CD4-positive, alpha-beta T cell (primary cell): ENCODE measurements at regions not wholly inside any gene's neighbourhood (a gene's known extent, or its start where the extent isn't known, plus 50 kb on each side); places are given as distances from the start of the nearest gene placed in this dataset.

Source experiments
- ATAC-seq: fragments of 200-7000 bp; cut with Tn5 transposase; one replicate; pipeline ENCODE4 v1.10.0; 2022; ENCODE audit warnings: mild to moderate bottlenecking; ENCODE audit not compliant: poor library complexity
- CTCF ChIA-PET: fragments of 350-600 bp; sonication (Branson Sonifier 250); formaldehyde crosslinking; loops from one replicate; lab custom pipeline; 2021; ENCODE audit warnings: antibody characterized with exemption, inconsistent platforms; lab: Charles Lee
- POLR2A ChIA-PET: fragments of 350-600 bp; sonication (Branson Sonifier 250); formaldehyde crosslinking; loops from one replicate; lab custom pipeline; 2021; ENCODE audit warnings: antibody characterized with exemption, inconsistent platforms; lab: Charles Lee
- DNase-seq, 14 experiments: peaks; one replicate each; pipeline ENCODE4 v3.0.0-alpha.2; 2013 to 2020; ENCODE audit warnings: mixed read lengths in 2 of 14
- H3K27ac ChIP-seq, 2 donors: one replicate each; pipeline versions ENCODE4 v1.5.1 to v1.7.0; 2013; ENCODE audit warnings: low read length in 2 of 2, low read depth in 1 of 2, mild to moderate bottlenecking in 1 of 2
- H3K27me3 ChIP-seq, 2 experiments: 1 replicate in 1 of 2; 2 replicates in 1 of 2; pipeline versions ENCODE4 v1.6.1 to v1.7.0; 2013; ENCODE audit warnings: low read length in 2 of 2, control low read depth in 1 of 2, mild to moderate bottlenecking in 1 of 2, moderate library complexity in 1 of 2; ENCODE audit not compliant: insufficient read depth in 2 of 2, control insufficient read depth in 1 of 2
- H3K36me3 ChIP-seq: one replicate; pipeline ENCODE4 v1.6.1; 2013; ENCODE audit warnings: low read length, control low read depth; ENCODE audit not compliant: insufficient read depth
- H3K4me1 ChIP-seq: one replicate; pipeline ENCODE4 v1.6.1; 2013; ENCODE audit warnings: low read length, control low read depth; ENCODE audit not compliant: insufficient read depth
- H3K4me3 ChIP-seq: one replicate; pipeline ENCODE4 v1.5.1; 2013; ENCODE audit warnings: mild to moderate bottlenecking, low read length, moderate library complexity
- H3K9me3 ChIP-seq, 2 experiments: 1 replicate in 1 of 2; 2 replicates in 1 of 2; pipeline versions ENCODE4 v1.6.1 to v1.7.0; 2013; ENCODE audit warnings: low read length in 2 of 2, mild to moderate bottlenecking in 2 of 2, control low read depth in 1 of 2, moderate library complexity in 1 of 2; ENCODE audit not compliant: control insufficient read depth in 1 of 2, insufficient read depth in 1 of 2
- H3K27ac Mint-ChIP-seq: one replicate; pipeline ENCODE4 v1.8.0; 2020; ENCODE audit warnings: mixed read lengths
- H3K27me3 Mint-ChIP-seq: one replicate; pipeline ENCODE4 v1.8.0; 2021; ENCODE audit warnings: mixed read lengths
- H3K36me3 Mint-ChIP-seq: one replicate; pipeline ENCODE4 v1.8.0; 2021; ENCODE audit warnings: low read depth, mixed read lengths
- H3K4me1 Mint-ChIP-seq: one replicate; pipeline ENCODE4 v1.8.0; 2021; ENCODE audit warnings: low read depth, mixed read lengths
- H3K4me3 Mint-ChIP-seq: one replicate; pipeline ENCODE4 v1.8.0; 2020; ENCODE audit warnings: mild to moderate bottlenecking, mixed read lengths
- H3K9me3 Mint-ChIP-seq: one replicate; pipeline ENCODE4 v1.8.0; 2020; ENCODE audit warnings: mixed read lengths
- CTCF ChIP-seq: fragments of 200-600 bp; IDR thresholded peaks from one replicate; pipeline ENCODE4 v1.8.0; 2022; ENCODE audit warnings: antibody characterized with exemption, mild to moderate bottlenecking
- intact Hi-C, 2 experiments: fragments of 100-400 bp; cut with DNase I in 1 of 2; cut with micrococcal nuclease in 1 of 2; formaldehyde crosslinking; loops; one replicate each; pipeline versions ENCODE4 v1.15.1 to v1.9.0; 2023 to 2025; cut with DNase I, micrococcal nuclease

DNA sequence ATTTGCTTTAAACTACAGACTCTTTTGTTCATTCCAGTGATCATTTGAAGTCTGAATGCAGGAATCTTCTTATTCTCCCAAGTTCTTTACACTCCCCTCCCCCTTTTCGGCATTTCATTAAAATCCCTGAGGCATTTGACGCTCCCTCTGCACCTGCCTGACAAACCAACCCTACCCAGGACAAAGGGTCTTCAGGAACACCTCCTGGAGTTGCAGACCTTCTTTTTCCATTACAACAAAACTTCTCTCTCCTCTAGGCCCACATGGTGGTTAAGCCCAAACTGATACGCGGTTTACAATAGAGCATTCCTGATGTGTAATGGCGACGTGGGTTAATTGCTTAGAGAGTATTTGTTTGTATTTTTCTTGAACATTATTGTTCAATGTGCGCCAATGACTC, 367.4 kb downstream of the FBXO15 start:
- no peak for ATAC-seq
- Histone ChIP-seq H3K9me3 (peaks cover 0 to 3% of the 10 kb centered on the region in 2 experiments), H3K27me3 (no peaks in the 10 kb centered on the region), H3K27ac (no peak overlapping the region), H3K36me3 (no peaks in the 10 kb centered on the region), H3K4me1 (no peaks in the 10 kb centered on the region), H3K4me3 (no peak overlapping the region)
- CTCF ChIA-PET, result no interaction called here
- Mint-ChIP-seq H3K9me3 (no peaks in the 10 kb centered on the region), H3K4me1 (no peaks in the 10 kb centered on the region), H3K27ac (no peak overlapping the region), H3K27me3 (no peaks in the 10 kb centered on the region), H3K4me3 (no peak overlapping the region), H3K36me3 (no peaks in the 10 kb centered on the region)
- DNase-seq, result no peak
- no peak for TF ChIP-seq CTCF
- POLR2A ChIA-PET, result no interaction called here
- intact Hi-C loops, result no loop called here

DNA sequence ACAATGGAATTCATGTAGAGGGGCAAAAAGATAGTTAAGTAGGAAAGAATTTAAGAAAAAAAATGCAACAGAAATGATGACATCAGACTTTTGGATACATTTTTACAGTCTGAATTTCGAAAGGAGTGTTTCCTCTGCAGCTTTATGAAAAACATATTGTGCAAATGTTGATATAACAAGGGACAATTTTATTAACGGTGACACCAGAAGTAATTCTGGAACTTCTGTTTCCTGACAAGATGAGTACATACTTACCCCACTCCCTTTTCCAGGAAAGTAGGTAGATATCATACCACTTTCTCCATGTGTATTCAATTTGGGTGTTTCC, 369.6 kb downstream of the FBXO15 start:
- H3K9me3 Mint-ChIP-seq, result no peaks in the 10 kb centered on the region
- intact Hi-C loops, result no loop called here
- H3K27me3 Mint-ChIP-seq, result no peaks in the 10 kb centered on the region
- Histone ChIP-seq H3K9me3 (no peaks in the 10 kb centered on the region), H3K27ac (no peak overlapping the region), H3K4me3 (no peak overlapping the region), H3K27me3 (no peaks in the 10 kb centered on the region), H3K36me3 (no peaks in the 10 kb centered on the region), H3K4me1 (no peaks in the 10 kb centered on the region)
- ChIA-PET CTCF (no interaction called here), POLR2A (no interaction called here)
- no peak overlapping the region for H3K4me3 Mint-ChIP-seq
- H3K36me3 Mint-ChIP-seq, result no peaks in the 10 kb centered on the region
- ATAC-seq (no peak), DNase-seq (no peak)
- no peak for TF ChIP-seq CTCF
- no peaks in the 10 kb centered on the region for H3K4me1 Mint-ChIP-seq
- no peak overlapping the region for H3K27ac Mint-ChIP-seq

GRCh38 chr18:73777356-73778031, 370.1 kb downstream of the FBXO15 start:
- no peak for DNase-seq
- no peaks in the 10 kb centered on the region for H3K36me3 ChIP-seq
- no peak overlapping the region for H3K4me3 ChIP-seq
- no peak for TF ChIP-seq CTCF
- no peaks in the 10 kb centered on the region for H3K27me3 ChIP-seq
- Mint-ChIP-seq H3K27me3 (no peaks in the 10 kb centered on the region), H3K4me3 (no peak overlapping the region), H3K4me1 (no peaks in the 10 kb centered on the region), H3K27ac (no peak overlapping the region), H3K36me3 (no peaks in the 10 kb centered on the region), H3K9me3 (no peaks in the 10 kb centered on the region)
- POLR2A ChIA-PET, result no interaction called here
- no peaks in the 10 kb centered on the region for H3K9me3 ChIP-seq
- ATAC-seq, result no peak
- no peak overlapping the region for H3K27ac ChIP-seq
- H3K4me1 ChIP-seq, result no peaks in the 10 kb centered on the region
- CTCF ChIA-PET, result no interaction called here
- intact Hi-C loops, result no loop called here
